GM04503 (cell line): ENCODE measurements at regions not wholly inside any gene's neighbourhood (a gene's known extent, or its start where the extent isn't known, plus 50 kb on each side); places are given as distances from the start of the nearest gene placed in this dataset.
"Not testable (repeated sequence)": the region's sequence is repeated elsewhere in the genome, so short reads cannot be mapped to it uniquely, and the experiment has no call there.

Experiments
- DNase-seq: peaks from one replicate; pipeline ENCODE4 v3.0.0-alpha.2; 2012; ENCODE audit warnings: low read depth

- no peak for DNase-seq
Measured at GRCh38 chr3:16769525-16769924, 115.2 kb upstream of the PLCL2 start.

GRCh38 chr3:16770021-16770420 is 114.7 kb upstream of the PLCL2 start:
- no peak for DNase-seq

DNA sequence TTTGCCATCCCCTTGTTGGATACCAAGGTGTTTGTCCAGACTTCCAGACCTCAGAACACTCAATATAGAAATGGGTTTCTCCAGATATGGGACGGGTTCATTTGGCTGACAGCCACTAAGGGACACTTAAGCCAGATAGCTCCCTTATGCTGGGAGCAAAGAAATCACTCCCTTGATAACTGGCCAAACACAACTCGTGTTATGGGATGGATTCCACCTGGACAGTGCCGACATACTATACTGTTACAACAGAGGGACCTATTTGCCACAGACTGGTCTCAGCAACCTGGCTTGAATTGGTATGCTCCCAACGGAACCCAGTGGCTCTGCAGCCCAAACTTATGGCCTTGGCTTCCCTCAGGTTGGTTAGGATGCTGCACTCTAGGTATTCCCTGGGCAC is 114.0 kb upstream of the PLCL2 start:
- DNase-seq, result no peak

DNA sequence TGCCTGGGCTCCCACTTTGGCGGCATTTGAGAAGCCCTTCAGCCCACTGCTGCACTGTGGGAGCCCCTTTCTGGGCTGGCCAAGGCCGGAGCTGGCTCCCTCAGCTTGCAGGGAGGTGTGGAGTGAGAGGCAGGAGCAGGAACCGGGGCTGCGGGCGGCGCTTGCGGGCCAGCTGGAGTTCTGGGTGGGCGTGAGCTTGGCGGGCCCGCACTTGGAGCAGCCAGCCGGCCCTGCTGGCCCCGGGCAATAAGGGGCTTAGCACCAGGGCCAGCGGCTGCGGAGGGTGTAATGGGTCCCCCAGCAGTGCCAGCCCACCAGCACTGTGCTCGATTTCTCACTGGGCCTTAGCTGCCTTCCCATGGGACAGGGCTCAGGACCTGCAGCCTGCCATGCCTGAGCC is 111.2 kb upstream of the PLCL2 start:
- not testable (repeated sequence) for DNase-seq

DNA sequence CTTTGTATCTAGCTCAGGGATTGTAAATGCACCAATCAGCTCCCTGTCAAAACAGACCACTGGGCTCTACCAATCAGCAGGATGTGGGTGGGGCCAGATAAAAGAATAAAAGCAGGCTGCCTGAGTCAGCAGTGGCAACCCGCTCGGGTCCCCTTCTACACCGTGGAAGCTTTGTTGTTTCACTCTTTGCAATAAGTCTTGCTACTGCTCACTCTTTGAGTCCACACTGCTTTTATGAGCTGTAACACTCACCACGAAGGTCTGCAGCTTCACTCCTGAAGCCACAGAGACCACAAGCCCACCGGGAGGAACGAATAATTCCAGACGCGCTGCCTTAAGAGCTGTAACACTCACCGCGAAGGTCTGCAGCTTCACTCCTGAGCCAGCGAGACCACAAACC is 110.2 kb upstream of the PLCL2 start:
- not testable (repeated sequence) for DNase-seq

- no peak for DNase-seq
Measured at GRCh38 chr3:16784973-16785372, 99.8 kb upstream of the PLCL2 start.

GRCh38 chr3:16785465-16785864 is 99.3 kb upstream of the PLCL2 start:
- DNase-seq, result no peak

- no peak for DNase-seq
Measured at GRCh38 chr3:16788440-16789056, 96.2 kb upstream of the PLCL2 start.

DNA sequence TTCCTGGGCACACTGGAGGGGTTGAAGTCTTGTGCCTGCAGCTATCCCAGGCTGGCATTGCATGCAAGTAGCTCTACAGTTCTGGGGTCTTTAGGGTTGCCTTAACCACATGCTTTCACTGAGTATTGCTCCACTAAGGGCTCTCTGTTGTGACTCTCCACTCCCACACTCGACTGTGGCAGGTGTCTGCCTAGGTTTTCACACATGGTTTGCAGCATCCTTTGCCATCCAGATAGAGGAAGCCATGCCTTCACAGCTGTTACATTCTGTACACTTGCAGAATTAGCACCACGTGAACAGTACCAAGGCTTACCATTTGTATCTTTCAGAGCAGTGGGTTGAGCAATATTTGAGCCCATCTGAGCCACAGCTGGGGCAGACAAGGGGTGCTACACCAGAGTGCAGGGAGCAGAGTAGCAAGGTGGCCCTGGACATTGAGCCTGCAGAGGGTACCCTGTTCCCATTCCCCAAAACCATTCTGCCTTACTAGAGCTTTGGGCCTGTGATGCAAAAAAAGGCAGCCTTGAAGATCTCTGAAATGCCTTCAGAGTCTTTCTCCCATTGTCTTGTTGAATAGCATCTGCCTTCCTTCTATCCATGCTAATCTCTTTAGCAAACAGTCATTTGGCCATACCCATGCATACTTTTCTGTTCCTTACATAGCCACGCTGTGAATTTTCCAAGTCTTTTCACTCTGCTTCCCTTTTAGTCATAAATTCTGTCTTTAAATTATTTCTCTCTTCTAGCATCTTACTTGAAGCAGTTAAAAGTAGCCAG is 95.2 kb upstream of the PLCL2 start:
- no peak for DNase-seq

DNA sequence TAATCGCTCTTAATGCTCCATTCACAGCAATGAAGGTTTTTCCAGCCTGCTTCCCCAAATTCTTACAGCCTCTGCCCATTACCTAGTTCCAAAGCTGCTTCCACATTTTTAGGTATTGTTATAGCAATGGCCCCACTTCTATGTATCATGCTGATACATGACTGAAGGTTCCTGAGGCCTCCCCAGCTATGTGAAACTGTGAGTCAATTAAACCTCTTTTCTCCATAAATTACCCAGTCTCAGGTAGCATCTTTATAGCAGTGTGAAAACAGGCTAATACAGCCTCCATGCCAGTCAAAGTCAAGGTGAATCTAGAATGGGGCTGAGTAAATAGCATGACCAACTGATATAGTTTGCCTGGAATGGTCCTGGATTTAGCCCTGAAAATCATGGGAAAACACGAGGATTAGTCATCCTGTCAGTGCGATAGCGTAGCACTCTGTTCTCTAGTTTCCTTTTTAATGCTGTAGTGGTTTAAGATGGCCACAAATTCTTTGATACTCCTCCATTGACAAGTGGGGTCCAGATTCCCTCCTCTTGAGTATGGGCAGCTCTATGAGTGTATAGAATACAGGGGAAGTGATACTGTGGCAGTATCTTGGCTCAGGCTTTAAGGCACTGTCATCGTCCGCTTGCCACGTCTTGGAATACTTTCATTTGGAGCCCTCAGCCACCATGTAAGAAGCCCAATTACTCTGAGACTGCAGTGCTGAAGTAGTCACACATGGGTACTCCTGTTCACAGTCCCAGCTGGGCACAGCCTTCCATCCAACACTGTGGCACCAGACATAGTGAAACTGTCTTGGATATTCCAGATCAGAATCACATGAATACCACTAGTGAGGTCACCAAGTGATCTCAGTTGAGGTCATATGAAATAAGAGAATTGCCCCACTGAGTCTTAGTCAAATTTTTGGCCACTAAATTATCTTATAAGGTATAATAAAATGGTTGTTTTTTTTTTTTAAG is 94.0 kb upstream of the PLCL2 start:
- DNase-seq, result no peak

GRCh38 chr3:16793321-16793720 is 91.4 kb upstream of the PLCL2 start:
- DNase-seq, result no peak

GRCh38 chr3:16794257-16794656 is 90.5 kb upstream of the PLCL2 start:
- no peak for DNase-seq

DNA sequence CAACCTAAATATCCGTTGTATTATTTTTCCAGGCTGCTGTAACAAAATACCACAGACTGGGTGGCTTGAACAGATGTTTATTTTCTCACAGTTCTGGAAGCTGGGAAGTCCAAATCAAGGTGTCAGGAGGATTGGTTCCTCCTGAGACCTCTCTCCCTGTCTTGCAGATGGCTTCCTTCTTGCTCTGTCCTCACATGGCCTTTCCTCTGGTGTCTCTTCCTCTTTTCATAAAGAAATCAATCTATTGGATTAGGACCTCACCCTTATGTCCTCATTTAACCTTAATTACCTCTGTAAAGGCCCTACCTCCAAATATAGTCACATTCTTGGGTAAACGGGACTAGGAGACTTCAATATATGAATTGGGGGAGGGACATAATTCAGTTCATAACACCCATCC is 89.2 kb upstream of the PLCL2 start:
- DNase-seq, result no peak

DNA sequence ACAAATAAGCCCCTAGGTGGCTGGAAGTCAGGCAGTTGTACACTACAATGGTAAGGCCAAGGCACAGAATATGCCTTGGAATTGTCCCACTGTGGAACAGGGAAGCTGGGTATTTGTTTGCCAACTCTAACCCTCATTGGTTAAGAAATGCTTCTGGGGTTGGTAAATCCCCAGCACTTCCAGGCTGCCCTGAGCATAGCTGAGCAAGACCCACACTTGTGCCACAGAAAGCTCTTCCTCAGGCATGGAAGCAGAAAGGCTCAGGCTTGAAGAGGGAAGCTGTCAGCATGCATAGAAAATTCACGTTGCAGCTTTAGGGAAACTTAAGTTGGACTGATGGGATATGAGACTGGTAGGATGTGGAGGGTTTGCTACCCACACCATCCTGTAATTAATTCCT is 86.9 kb upstream of the PLCL2 start:
- no peak for DNase-seq

DNA sequence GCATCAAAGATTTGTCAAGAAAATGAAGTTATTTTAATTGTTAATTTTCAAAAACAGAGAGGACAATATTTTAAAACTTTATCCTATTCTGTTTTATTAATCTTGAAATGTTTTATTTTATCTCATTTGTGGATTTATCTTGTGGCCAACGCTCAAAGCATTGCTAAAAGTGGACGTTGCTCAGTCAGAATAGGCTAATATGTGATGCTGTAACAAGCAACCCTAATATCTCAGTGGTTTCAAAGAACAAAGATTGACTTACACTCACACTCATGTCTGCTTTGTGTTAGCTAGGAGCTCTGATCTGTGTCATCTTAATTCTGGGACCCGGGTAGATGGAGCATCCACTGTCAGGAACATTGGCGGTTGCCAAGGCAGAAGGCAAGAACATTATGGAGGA is 86.0 kb upstream of the PLCL2 start:
- no peak for DNase-seq

DNA sequence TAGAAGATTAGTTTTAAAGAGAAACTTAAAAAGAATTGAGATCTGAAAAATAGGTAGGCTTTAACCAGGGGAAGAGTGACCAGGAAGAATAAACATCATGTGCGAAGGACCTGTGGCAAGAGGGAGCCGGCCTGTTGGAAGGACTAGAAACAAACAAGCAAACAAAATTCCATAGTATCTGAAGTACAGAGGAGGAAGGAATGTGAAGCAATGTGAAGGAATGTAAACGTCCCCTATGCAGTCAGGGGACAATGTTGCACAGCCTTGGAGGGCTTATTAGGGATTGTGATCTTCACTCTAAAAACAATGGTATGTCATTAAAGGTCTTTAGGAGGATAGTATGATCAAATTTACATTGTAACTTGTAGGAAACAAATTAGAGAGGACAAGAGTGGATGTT is 84.4 kb upstream of the PLCL2 start:
- no peak for DNase-seq

GRCh38 chr3:16801223-16801622 is 83.5 kb upstream of the PLCL2 start:
- no peak for DNase-seq

DNA sequence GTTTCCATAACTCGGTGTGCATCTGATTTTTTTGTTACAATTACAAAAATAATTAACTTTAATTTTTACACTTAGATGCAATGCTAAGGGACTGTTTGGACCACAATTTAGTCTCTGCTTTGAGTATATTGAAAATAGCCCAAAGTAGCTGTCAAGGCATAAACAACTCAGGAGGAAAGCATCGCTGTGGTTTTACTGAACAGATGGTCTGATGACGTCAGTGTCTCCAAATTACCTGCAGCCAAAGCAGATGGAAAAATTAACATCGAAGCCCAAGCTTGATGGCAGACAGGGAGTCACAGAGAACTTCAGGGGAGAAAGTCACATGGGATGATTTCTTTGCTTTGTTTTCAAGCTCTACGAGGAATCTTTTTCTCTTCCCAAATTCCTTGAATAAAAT is 83.1 kb upstream of the PLCL2 start:
- DNase-seq, result no peak

DNA sequence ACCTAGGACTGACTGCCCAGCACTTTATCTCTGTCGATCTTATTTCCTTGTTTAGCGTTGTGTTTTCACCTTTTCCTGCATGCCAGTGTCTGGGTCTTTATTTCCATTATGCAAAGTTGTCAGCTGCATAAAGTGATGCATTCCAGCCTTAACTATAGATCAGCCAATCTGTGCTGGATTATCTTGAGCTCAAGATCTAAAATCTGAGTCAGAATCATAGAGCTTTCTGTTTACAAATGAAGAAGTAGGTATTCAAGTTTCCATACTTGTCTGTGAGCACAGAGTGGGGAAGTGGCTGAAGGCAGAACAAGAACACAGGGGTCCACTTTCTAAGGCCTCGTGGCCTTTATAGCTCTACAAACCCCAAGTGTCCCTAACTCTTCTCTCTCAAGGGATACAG is 82.4 kb upstream of the PLCL2 start:
- DNase-seq, result no peak

DNA sequence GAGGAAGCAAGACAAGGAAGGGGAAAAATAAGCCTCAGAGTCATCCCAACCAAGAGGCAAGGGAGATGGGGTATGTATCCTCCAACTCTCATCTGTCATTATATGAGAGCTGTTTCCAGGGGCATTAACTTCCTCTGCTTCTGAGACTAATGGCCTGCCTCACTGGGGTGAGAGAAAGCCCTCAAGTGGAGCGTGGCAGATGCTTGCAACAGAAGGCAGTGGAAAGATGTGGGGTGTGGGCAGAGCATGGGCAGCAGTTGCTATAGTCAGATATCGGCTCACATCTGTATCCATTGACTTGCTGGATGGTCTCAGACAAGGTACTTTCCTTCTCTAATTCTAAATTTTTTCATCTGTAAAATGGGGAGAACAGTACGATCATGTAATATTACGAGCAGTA is 81.7 kb upstream of the PLCL2 start:
- no peak for DNase-seq

DNA sequence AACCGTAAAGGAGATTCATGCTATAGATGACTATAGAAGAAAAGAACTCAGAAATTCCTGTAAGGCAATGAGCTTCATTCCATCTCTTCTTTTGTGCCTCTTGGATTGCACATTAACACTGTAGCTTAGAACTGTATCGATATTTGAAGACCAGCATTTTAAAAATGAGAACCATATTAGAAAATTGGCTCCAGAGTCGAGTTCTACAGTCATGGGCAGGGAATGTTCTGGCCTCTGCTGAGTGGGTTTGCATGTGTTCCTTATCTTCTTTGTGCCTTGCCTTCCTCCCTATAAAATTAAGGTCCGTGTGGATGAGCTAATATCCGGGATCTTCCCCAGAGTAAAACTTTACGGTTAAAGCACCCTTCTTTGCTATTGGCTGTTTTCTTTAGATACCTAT is 77.4 kb upstream of the PLCL2 start:
- DNase-seq, result peak; percentile 33

GRCh38 chr3:16808393-16809107 is 76.2 kb upstream of the PLCL2 start:
- DNase-seq, result no peak
